Activated CD4-positive, CD25-positive, alpha-beta regulatory T cell treated with anti-CD3 and anti-CD28 coated beads, Interleukin-2, amount 50 U/mL, for 72 hours (primary cell): ENCODE measurements at regions not wholly inside any gene's neighbourhood (a gene's known extent, or its start where the extent isn't known, plus 50 kb on each side); places are given as distances from the start of the nearest gene placed in this dataset.

Experiments
- DNase-seq: peaks from one replicate; pipeline ENCODE4 v3.0.0; 2021

DNA sequence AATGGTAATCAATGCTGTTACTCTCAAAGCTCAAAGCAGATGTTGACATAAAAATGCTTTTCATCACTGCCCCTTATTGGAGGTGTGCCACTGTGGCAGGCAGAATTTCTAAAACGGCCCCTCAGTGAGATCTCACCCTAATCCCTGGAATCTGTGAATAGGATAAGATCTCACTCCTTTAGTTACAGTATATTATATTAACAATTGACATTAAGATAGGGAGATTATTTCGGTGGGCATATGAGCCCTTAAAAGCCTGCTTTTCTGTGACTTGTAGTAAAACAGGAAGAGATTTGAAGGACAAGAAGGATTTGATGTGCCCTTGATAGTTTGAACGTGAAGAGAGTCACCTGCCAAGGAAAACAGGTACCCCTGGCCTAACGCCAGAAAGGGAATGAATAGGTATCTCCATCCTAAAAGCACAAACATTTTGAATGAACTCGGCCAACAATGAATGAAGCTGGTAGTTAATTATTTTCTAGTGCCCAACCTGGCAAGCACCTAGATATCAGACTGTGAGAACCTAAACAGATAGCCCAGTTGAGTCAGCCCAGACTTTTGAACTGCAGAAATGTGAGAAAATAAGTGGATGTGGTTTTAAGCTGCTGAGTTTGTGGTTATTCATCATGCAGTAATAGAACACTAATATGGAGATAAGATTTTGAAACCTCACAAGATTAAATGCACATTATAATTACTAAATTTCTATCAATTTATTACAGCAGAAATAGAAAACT, 881.6 kb downstream of the PCDH18 start:
- no peak for DNase-seq

GRCh38 chr4:136644279-136644678, 888.0 kb downstream of the PCDH18 start:
- no peak for DNase-seq

DNA sequence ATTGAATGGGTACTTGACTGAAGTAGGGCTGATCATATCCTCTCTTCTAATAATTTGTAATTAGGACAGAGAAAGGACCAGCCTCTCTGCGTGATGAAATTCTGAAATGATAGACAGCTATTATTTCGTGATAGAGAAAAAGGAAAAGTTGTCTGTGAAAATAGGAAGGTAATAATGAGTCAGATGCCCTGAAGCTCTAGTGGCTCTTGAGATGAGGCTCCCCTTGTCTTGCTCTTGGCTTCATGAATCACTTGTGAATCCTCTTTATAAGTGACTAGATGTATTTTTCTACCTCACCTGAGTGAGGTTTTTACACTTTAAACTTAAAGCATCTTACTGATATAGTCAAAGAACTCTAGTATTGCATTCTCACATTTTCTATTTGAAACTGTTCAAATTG, 888.9 kb downstream of the PCDH18 start:
- DNase-seq: no peak

DNA sequence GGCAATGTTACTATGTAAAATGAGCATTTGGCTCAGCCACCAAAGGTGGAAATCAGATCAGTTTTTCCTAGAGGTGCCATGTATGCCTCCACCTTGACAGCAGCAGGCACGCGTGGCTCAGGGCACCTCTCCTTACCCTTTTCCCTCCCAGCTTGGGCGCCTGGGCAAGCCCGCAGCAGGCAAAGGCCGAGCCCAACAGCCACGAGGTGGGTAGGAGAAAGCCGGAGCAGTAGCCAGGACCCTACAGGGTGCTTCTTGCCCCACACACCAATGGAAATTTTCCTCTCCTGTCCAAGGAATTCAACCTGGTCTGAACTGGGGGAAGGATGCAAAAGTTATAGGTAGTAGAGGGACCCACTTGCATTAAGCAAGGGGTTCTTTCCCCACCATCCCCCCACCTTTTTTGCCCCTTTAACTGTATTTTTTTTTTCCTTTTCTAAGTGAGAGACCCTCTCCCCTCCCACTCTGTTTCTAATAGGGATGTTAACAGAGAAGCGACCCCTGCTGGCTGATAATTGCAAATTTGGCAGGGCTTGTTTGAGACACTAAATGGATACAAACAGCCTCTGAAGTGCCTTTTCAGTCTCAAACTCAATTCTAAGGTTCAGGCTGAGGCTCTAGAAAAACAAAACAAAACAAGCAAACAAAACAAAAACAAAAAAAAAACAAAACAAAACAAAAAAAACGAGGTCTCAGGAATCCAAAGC, 895.1 kb downstream of the PCDH18 start:
- no peak for DNase-seq

DNA sequence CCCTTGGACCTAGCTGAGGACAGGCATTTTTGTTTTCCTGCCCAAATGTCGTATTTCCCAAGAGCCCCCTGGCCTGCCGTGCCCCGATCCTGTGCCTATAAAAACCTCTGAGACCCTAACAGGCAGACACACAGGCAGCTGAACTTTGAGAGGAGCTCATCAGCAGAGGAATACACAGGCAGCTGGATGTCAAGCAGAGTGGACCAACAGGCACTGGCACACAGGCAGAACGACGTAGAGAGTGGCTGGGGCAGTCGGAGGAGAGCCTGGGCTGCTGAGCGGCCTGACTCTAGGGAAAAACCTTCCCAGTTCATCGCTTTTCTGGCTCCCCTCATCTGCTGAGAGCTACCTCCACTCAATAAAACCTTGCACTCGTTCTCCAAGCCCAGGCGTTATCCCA, 896.1 kb downstream of the PCDH18 start:
- no peak for DNase-seq

GRCh38 chr4:136634121-136634520, 898.2 kb downstream of the PCDH18 start:
- DNase-seq: no peak

DNA sequence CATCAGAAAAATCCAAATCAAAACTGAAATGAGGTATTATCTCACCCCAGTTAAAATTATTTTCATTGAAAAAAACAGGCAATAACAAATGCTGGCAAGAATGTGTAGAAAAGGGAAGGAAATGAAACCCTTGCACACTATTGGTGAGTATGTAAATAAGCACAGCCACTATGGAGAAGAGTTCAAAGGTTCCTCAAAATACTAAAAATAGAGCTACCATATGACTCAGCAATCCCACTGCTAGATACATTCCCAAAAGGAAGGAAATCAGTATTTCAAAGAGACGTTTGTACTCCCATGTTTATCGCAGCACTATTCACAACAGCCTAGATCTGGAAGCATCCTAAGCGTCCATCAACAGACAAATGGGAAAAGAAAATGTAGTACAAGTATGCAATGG, 932.4 kb downstream of the PCDH18 start:
- no peak for DNase-seq

- DNase-seq: no peak
These were observed 941.9 kb downstream of the PCDH18 start for GRCh38 chr4:136590440-136590839.

- no peak for DNase-seq
These were observed 948.7 kb downstream of the PCDH18 start for GRCh38 chr4:136583567-136583966.

- DNase-seq: no peak
These were observed 951.2 kb downstream of the PCDH18 start for GRCh38 chr4:136581119-136581518.

DNA sequence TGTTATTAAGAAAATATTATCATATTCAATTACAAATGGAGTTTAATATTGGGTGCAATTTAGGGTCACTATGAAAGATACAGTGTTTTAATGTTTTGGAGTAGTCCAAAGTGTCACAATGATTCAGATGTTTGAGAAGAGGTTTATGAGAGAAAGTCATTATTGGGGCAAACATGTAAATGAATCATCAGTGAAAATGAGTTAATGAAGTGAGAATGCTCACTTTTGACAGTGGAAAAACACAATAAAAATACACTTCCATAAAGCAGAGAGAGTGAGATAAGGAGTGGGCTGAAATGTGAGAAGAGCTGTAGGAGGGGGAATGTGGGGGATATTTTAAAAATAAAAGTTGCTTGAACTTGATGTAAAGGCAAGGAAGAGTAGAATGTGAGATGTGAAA, 957.1 kb downstream of the PCDH18 start:
- DNase-seq: no peak

- DNase-seq: no peak
These were observed 958.8 kb downstream of the PCDH18 start for GRCh38 chr4:136573460-136573859.

- no peak for DNase-seq
These were observed 961.0 kb downstream of the PCDH18 start for GRCh38 chr4:136571315-136571714.

DNA sequence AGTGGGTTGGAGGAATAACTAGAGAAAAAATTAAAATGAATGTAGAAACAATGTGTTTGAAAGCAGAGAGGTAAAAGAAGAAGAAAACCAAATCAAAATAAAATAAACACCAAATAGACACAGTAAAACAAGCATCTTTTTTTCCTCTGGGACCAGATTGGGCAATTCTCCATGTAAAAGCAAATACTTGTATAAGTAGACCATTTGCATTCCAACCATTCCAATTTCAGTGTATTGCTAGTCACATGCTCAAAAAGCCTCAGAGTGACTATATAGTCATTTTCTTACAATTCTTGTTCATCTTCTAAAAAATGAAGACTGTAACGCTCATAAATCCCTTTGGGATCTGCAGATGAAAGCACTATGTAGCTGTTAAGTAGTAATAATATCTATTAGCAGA, 969.5 kb downstream of the PCDH18 start:
- DNase-seq: no peak

GRCh38 chr4:136558940-136559494, 973.3 kb downstream of the PCDH18 start:
- DNase-seq: no peak

DNA sequence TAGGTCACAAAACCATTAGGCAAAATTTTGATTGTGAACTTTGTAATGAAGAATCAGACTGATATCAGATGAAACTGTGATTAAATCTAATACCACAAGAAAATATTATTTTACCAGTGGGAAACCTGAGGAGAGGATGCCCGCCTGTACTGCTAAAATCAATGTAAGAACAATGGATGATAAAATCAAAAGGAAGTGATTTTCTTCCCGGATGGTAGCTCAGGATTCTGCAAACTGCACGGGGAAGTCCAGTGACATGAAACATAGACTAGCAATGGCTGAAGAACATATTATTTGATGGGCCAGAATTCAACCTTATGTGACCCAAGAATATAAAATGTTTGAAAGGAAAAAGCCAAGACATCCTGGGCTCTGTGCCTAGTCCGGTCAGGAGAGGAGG, 974.9 kb downstream of the PCDH18 start:
- no peak for DNase-seq

GRCh38 chr4:136554033-136554432, 978.3 kb downstream of the PCDH18 start:
- DNase-seq: no peak

DNA sequence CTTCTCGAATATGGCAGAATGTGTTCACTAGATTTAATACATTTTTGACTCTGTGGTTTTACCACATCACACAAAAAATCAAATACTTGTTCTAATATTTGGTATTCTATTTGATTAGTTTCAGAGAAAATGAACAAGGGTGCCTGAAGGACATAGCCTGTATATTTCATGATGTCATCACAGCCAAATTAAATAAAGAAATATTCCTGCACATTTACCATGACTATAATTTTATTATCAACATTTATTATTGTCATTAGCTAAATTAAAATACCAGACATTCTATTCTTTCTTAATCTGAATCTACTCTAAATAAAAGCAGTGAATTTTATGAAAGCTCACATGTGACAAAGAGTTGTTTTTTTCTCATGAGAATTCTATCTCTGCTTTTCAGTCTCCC, 980.5 kb downstream of the PCDH18 start:
- DNase-seq: no peak

- no peak for DNase-seq
These were observed 991.5 kb downstream of the PCDH18 start for GRCh38 chr4:136540747-136541146.

DNA sequence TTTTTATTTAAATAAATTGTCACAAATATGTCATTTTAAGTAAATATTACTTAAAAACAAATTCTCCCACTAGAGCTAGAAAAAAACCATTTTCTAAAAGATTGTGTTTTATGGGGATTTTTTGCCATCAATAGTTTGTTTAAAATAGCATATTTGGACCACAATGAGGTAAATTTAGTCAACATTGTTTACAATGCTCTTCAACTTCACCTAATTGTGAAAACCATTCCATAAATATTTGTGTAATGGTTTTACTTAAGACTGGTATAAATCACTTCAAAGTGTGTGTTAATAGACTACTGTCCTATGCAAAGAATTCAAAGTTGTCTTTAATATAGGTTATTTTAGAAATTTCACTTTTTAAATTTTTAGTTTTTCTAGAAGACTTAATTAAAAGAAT, 1004.2 kb downstream of the PCDH18 start:
- no peak for DNase-seq

GRCh38 chr4:136526517-136526916, 1005.8 kb downstream of the PCDH18 start:
- DNase-seq: no peak

DNA sequence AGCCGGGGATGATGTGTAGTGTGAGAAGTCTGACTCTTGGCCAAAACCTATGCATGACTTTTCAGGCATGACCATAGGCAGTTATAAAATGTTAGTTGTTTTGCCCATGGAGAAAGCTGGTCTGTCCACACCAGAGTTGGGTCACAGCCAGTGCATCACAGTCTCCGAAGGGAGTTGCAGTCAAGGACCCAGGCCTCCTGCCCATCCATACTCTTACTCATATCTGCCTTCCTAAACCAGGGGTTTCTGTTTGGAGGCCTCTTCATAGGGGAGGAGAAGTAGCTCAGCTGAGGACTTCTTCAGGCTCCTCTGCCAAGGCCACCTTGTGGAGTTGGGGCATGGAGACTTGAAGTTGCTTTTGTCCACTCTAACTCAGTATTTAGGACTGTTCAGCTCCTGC, 1008.3 kb downstream of the PCDH18 start:
- no peak for DNase-seq

DNA sequence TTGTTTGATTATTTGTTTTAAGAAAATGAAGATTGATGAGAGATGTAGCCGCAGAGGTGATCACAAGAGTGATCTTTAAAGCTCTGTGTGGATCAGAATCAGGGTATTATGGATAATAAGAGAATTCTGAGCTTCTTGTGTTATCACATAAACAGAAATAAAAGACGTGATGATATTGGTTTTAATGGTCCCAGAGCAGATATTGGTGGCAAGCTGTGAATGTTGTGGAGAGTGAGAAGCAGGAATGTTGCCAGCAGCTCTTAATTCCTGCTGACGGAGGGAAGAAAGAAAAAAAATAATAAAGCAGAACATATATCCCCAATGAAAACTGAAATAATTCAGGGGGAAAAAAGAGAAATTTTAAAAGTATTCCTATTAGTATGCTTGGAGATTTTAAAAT, 1015.9 kb downstream of the PCDH18 start:
- no peak for DNase-seq

- DNase-seq: no peak
These were observed 1027.3 kb downstream of the PCDH18 start for GRCh38 chr4:136505020-136505419.

DNA sequence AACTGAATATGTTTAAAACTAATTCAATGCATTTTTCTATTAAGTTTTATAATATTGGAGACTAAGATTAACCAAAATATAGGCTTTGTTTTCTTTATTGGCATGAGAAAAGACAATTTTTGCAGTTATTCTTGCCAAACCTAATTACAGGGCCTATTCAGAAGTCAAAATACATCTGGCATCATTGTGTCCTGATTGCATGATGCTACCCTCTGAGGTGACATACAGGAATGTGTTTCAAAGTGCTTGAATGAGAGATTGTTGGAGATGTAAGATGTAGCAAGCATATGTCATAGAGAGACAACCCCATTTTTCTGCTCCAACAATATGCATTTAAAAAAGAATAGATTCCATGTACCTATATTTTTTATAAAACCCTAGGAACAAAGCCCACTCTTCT, 1036.4 kb downstream of the PCDH18 start:
- no peak for DNase-seq
